ENCODE measurements at regions not wholly inside any gene's neighbourhood (a gene's known extent, or its start where the extent isn't known, plus 50 kb on each side); places are given as distances from the start of the nearest gene placed in this dataset.
"Not testable (repeated sequence)": the region's sequence is repeated elsewhere in the genome, so short reads cannot be mapped to it uniquely, and the experiment has no call there.

- no peak for FAIRE-seq
These were observed 50.9 kb upstream of the OLIG3 start for GRCh38 chr6:137545073-137545472.

GRCh38 chr6:137547186-137547585 is 53.0 kb upstream of the OLIG3 start:
- FAIRE-seq: no peak

- FAIRE-seq: no peak
These were observed 53.4 kb upstream of the OLIG3 start for GRCh38 chr6:137547601-137548000.

GRCh38 chr6:137549106-137549505 is 54.9 kb upstream of the OLIG3 start:
- FAIRE-seq: no peak

GRCh38 chr6:137550535-137550934 is 56.3 kb upstream of the OLIG3 start:
- FAIRE-seq: no peak

GRCh38 chr6:137552146-137552545 is 58.0 kb upstream of the OLIG3 start:
- FAIRE-seq: no peak

GRCh38 chr6:137552809-137553208 is 58.6 kb upstream of the OLIG3 start:
- FAIRE-seq: no peak

- FAIRE-seq: not testable (repeated sequence)
These were observed 65.5 kb upstream of the OLIG3 start for GRCh38 chr6:137559521-137560183.

- FAIRE-seq: no peak
These were observed 66.0 kb upstream of the OLIG3 start for GRCh38 chr6:137560184-137560563.

GRCh38 chr6:137568067-137568466 is 73.9 kb upstream of the OLIG3 start:
- no peak for FAIRE-seq

- FAIRE-seq: no peak
These were observed 76.2 kb upstream of the OLIG3 start for GRCh38 chr6:137570393-137570792.

GRCh38 chr6:137571854-137572253 is 77.7 kb upstream of the OLIG3 start:
- FAIRE-seq: no peak

GRCh38 chr6:137573739-137574138 is 79.5 kb upstream of the OLIG3 start:
- FAIRE-seq: no peak

GRCh38 chr6:137579612-137580011 is 85.4 kb upstream of the OLIG3 start:
- FAIRE-seq: no peak

- no peak for FAIRE-seq
These were observed 87.0 kb upstream of the OLIG3 start for GRCh38 chr6:137581019-137581707.

GRCh38 chr6:137583519-137583918 is 89.3 kb upstream of the OLIG3 start:
- FAIRE-seq: not testable (repeated sequence)

- FAIRE-seq: no peak
These were observed 94.3 kb upstream of the OLIG3 start for GRCh38 chr6:137588472-137588871.

- no peak for FAIRE-seq
These were observed 95.1 kb upstream of the OLIG3 start for GRCh38 chr6:137589067-137589848.

- FAIRE-seq: no peak
These were observed 96.5 kb upstream of the OLIG3 start for GRCh38 chr6:137590684-137591083.

- FAIRE-seq: no peak
These were observed 107.3 kb upstream of the OLIG3 start for GRCh38 chr6:137601471-137601870.

GRCh38 chr6:137602313-137603197 is 108.4 kb upstream of the OLIG3 start:
- no peak for FAIRE-seq

- FAIRE-seq: no peak
These were observed 116.5 kb upstream of the OLIG3 start for GRCh38 chr6:137610702-137611101.

- no peak for FAIRE-seq
These were observed 129.1 kb upstream of the OLIG3 start for GRCh38 chr6:137623293-137623692.

Measured in A204.1 (cell line).